H1 (cell line): ENCODE measurements at regions not wholly inside any gene's neighbourhood (a gene's known extent, or its start where the extent isn't known, plus 50 kb on each side); places are given as distances from the start of the nearest gene placed in this dataset.

Source experiments
- CHD7 ChIP-seq: fragments of 300-600 bp; sonication (generic); IDR thresholded peaks from 2 replicates; pipeline ENCODE4 v1.7.1; 2012; ENCODE audit warnings: low read length, moderate library complexity, mild to moderate bottlenecking, inconsistent platforms; ENCODE audit not compliant: insufficient replicate concordance
- GABPA ChIP-seq: IDR thresholded peaks from 2 replicates; pipeline ENCODE4 v1.6.1; 2011; ENCODE audit warnings: mild to moderate bottlenecking, low read length, moderate library complexity, borderline replicate concordance; ENCODE audit not compliant: insufficient read depth
- KDM4A ChIP-seq: IDR thresholded peaks from one replicate; pipeline ENCODE4 v1.7.1; 2012; ENCODE audit warnings: low read depth, mild to moderate bottlenecking, moderate library complexity, low read length, inconsistent platforms; ENCODE audit not compliant: severe bottlenecking
- MAFK ChIP-seq: IDR thresholded peaks from 2 replicates; pipeline ENCODE4 v1.6.1; 2012; ENCODE audit warnings: low read depth, mild to moderate bottlenecking, improper control_type of control experiment, low read length
- SP4 ChIP-seq: IDR thresholded peaks from 2 replicates; pipeline ENCODE4 v1.6.1; 2012; ENCODE audit warnings: low read length, inconsistent platforms

- TF ChIP-seq CHD7 = no peak
- TF ChIP-seq MAFK = no peak
- TF ChIP-seq GABPA = no peak
- no peak for TF ChIP-seq SP4
- no peak for TF ChIP-seq KDM4A
These were observed 118.5 kb downstream of the GLUD2 start (continued) for GRCh38 chrX:121165930-121166359.
